ENCODE measurements at regions not wholly inside any gene's neighbourhood (a gene's known extent, or its start where the extent isn't known, plus 50 kb on each side); places are given as distances from the start of the nearest gene placed in this dataset.

GRCh38 chr18:38886861-38887670, 1321.5 kb upstream of the CELF4 start:
- DNase-seq (ENCODE audit: low spot score) (no peak), ATAC-seq (no peak)

GRCh38 chr18:38886235-38886634, 1320.6 kb upstream of the CELF4 start:
- ATAC-seq (no peak), DNase-seq (ENCODE audit: low spot score) (no peak)

GRCh38 chr18:38884050-38884449, 1318.5 kb upstream of the CELF4 start:
- ATAC-seq (no peak), DNase-seq (ENCODE audit: low spot score) (no peak)

DNA sequence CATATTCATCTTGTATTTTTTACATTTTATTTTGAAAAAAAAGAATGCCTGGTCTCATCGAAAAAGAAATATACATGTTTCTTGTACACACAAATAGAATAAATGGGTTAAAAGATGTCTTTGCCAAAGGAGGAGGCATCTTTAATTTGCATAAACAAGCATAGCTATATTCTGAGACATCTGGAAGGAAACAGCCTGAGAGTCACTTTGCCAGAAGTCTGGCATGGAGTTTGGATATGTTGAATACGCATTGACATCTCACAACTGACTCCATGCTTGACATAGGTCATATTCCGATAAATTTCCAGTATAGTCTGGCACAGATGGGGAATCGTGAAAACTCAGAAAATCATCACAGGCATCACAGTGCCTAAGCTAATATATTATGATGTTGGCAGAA, 1317.5 kb upstream of the CELF4 start:
- DNase-seq (ENCODE audit: low spot score) (no peak), ATAC-seq (no peak)

DNA sequence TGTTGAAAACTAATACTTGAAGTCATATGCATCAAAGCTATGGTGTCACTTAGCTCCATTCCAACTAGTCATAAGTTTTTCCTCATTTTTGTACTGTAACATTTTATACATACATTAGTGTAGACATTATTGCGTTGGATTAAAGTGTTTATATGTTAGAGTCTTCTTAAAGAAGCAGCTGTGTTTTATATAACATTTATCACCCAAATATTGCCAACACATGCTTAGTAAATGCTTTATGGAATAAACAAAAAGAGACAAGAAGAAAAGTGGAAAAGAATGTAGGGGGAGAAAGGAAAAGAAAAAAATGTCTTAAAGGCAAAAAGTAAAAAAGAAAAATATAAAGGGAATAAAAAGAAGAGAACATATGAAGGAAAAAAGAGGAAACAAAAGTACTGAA, 1314.3 kb upstream of the CELF4 start:
- ATAC-seq = no peak
- no peak for DNase-seq (ENCODE audit: low spot score)

- DNase-seq (ENCODE audit: low spot score) (no peak), ATAC-seq (no peak)
Measured at GRCh38 chr18:38872342-38872741, 1306.7 kb upstream of the CELF4 start.

- DNase-seq (ENCODE audit: low spot score) (no peak), ATAC-seq (no peak)
Measured at GRCh38 chr18:38868757-38869156, 1303.2 kb upstream of the CELF4 start.

GRCh38 chr18:38867680-38868079, 1302.1 kb upstream of the CELF4 start:
- ATAC-seq = no peak
- DNase-seq (ENCODE audit: low spot score) = no peak

DNA sequence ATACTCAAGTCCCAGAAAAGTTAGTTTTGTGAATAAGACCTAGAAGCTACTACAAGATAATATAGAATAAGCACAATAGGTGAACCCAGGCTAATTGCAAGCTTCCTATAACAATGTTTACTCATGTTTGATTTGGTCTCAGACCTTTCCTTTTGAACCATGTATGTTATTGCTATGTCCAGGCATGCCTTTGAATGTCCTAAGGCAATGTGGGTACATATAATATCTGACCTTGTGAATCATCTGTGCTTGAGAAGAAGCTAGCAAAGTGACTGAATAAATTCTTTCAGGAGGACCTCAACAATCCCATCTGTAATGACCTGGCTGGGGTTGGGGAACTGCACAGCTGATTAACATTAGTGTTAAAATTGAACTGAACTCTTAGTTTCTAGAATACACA, 1285.9 kb upstream of the CELF4 start:
- DNase-seq (ENCODE audit: low spot score) (no peak), ATAC-seq (no peak)

DNA sequence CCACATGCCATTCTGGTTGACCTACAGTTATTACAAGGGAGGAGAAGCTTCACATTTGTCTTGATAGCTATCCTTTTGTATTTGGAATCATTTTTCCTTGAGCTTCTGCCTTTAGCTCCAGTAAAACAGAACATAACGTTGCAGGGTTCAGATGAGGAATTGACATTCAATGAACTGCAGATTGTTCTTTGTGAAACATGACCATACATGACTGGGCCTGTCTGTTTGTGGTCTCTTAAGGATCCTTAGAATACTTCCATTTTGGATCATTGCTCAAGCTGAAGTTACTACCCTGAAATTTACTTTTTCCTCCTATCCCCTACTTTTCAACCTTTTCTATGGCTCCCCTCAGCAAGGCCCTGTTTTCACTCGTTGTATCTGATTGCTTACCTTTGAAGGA, 1281.7 kb upstream of the CELF4 start:
- no peak for ATAC-seq
- no peak for DNase-seq (ENCODE audit: low spot score)

GRCh38 chr18:38843291-38843690, 1277.7 kb upstream of the CELF4 start:
- ATAC-seq (no peak), DNase-seq (ENCODE audit: low spot score) (no peak)

GRCh38 chr18:38826247-38826646, 1260.6 kb upstream of the CELF4 start:
- no peak for DNase-seq (ENCODE audit: low spot score)
- no peak for ATAC-seq

- no peak for ATAC-seq
- no peak for DNase-seq (ENCODE audit: low spot score)
Measured at GRCh38 chr18:38811209-38811608, 1245.6 kb upstream of the CELF4 start.

DNA sequence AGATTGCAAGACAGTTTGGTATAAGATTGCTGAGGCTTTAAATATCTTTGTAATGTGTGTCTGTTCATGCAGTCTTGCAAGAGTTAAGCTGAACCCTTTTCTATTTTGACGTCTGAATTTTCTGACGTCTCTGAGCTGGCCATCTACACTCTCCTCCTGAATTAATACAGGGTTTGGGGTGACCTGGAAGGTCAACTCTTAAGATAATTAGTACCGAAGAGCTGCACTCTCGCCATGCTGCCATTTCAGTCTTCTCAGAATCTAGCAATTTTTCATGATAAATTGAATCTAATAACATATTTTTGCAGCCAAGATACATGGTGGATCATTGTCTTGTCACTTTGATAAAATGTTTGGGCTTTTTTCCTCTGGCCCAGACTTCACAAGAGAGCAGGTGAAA, 1245.2 kb upstream of the CELF4 start:
- DNase-seq (ENCODE audit: low spot score) (no peak), ATAC-seq (no peak)

DNA sequence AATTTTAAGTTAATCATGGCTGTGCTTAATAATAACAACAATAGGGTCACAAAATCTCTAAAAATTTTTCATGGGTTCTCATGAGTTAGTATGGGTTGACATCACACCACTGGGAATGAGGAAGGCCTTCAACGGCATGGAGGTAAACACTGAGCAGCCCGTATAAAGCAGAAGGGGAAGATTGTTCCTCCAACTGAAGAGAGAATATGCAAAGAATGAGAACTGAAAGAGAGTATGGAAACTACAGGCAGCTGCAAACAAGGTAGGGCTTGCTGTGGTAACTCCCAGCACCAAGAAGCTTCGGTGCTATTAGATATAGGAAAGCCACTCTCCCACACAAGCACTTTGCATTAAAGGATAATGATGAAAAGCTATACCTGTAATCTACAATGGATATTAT, 1242.3 kb upstream of the CELF4 start:
- DNase-seq (ENCODE audit: low spot score) = no peak
- ATAC-seq = no peak

GRCh38 chr18:38805256-38805655, 1239.7 kb upstream of the CELF4 start:
- ATAC-seq (no peak), DNase-seq (ENCODE audit: low spot score) (no peak)

DNA sequence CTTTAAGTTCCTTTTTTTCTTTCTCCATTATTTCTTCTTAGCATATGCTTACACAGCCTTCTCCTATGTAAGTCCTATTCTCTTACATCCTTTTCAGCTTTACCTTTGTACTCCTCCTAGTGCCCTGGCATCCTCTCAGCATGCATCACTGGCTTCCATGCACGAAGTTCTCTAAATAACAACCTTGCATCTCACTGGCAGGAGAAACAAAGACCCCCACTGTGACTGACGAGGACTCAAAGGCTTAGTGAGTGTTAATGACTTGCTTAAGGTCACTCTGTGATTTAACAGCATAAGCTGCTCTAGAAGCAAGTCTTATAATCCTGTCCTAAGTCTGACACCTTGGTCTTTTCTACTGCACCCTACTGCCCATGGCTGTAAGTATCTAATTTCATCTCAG, 1236.0 kb upstream of the CELF4 start:
- DNase-seq (ENCODE audit: low spot score) = no peak

DNA sequence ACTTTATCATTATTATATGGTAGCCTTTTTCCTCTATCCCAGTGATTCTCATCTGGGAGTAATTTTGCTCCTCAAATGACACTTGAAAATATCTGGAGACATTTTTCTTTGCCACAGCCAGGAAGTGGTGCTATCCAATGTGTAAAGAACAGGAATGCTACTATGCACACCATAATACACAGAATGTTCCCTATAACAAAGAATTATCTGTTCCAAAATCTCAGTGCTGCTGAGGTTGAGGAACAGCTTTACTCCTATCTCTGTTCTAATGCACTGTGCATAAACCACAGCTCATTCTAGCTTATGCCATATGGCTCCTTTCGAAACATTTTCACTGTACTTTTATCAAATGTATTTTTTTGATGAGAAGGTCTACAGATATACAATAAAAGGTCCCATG, 1231.2 kb upstream of the CELF4 start:
- ATAC-seq = no peak

More for the DNA sequence above, 1236.0 kb upstream of the CELF4 start:
- no peak for ATAC-seq

GRCh38 chr18:38792731-38793130, 1227.1 kb upstream of the CELF4 start:
- DNase-seq (ENCODE audit: low spot score) = no peak
- no peak for ATAC-seq

More for the DNA sequence above, 1231.2 kb upstream of the CELF4 start:
- no peak for DNase-seq (ENCODE audit: low spot score)

DNA sequence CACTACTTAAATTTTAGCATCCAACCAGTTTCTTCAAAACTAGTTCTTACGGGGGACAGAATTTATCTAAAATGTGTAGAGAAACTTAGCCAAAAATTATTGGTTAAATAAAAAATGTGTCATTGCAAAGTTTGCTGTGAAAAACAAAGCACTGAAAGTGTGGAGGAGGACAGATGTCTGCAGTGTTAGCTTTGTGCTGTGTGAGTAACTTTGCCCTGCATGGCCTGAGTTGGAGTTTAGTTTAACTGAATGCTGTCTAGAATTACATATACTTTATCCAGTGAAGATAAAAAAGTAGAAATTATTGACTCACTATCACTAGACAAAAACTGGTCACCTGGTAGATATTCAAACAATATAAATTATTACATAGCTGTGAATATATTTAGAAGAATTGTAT, 1225.2 kb upstream of the CELF4 start:
- ATAC-seq = no peak

DNA sequence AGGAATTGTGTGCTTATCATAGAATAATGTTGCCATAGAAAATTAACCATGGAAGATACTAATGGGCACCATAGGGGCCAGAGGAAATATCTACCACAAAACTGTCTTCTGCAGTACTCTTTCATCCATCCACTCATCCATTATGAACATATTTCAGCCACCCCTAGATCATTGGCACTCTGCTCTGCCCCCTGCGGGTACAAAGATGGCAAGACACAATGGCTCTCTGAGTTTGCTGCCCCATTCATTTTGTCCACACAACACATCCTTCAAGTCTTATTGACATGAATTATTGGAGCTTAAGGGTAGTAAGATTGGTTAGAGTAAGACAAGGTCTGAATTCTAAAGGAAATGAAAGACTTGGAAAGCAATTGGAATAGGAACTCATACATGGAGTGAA, 1224.7 kb upstream of the CELF4 start:
- ATAC-seq (no peak), DNase-seq (ENCODE audit: low spot score) (no peak)

More for the DNA sequence above, 1225.2 kb upstream of the CELF4 start:
- no peak for DNase-seq (ENCODE audit: low spot score)

DNA sequence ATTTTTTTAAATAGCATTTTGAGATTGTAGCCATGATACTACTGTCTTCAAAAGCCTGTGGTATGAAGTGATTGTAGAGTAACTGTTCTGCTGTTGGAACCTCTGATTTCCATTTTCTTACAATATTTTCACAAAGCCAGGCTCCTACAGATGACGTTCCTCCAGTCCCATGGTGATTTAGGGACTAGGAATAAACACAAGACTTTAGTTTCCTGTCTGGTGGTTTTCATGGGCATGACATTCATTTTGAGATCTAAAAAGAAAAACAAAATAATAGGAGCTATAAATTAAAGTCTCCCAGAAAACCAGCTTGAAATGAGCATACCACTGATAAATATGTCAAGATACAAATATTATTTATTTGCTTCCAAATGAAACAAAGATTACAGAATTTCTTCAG, 1223.5 kb upstream of the CELF4 start:
- ATAC-seq = no peak
- DNase-seq (ENCODE audit: low spot score) = no peak

DNA sequence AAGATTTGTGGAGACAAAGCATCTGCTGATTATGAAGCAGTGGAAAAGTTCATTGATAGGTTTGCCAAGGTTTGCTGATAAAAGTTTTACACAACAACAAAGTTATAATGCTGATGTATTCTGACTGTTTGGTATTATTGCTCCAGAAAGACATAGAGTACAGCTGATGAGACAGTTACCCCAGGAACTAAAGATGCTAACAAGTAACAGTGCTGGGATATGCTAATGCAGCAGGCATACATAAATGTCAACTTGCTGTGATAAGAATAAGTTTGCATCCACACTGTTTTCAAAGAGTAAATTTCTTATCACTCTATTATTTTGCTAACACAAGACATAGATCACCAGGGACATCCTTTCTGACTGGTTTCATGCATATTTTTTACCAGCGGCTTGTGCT, 1221.3 kb upstream of the CELF4 start:
- ATAC-seq (no peak), DNase-seq (ENCODE audit: low spot score) (no peak)
